DOHH2 (cell line): ENCODE measurements at regions not wholly inside any gene's neighbourhood (a gene's known extent, or its start where the extent isn't known, plus 50 kb on each side); places are given as distances from the start of the nearest gene placed in this dataset.

ENCODE experiments used
- EZH2phosphoT487 ChIP-seq: fragments of 200-600 bp; sonication (generic); IDR thresholded peaks from 2 replicates; pipeline ENCODE4 v1.6.1; 2017; ENCODE audit warnings: borderline replicate concordance, mild to moderate bottlenecking, antibody characterized with exemption, low read length, moderate library complexity, mixed read lengths
- TF ChIP-seq, protein P1 (sequence below): fragments of 200-600 bp; sonication (generic); IDR thresholded peaks from one replicate; pipeline ENCODE4 v1.5.1; 2014; ENCODE audit warnings: antibody characterized with exemption, mild to moderate bottlenecking, low read depth, low read length; ENCODE audit not compliant: poor library complexity, severe bottlenecking

DNA sequence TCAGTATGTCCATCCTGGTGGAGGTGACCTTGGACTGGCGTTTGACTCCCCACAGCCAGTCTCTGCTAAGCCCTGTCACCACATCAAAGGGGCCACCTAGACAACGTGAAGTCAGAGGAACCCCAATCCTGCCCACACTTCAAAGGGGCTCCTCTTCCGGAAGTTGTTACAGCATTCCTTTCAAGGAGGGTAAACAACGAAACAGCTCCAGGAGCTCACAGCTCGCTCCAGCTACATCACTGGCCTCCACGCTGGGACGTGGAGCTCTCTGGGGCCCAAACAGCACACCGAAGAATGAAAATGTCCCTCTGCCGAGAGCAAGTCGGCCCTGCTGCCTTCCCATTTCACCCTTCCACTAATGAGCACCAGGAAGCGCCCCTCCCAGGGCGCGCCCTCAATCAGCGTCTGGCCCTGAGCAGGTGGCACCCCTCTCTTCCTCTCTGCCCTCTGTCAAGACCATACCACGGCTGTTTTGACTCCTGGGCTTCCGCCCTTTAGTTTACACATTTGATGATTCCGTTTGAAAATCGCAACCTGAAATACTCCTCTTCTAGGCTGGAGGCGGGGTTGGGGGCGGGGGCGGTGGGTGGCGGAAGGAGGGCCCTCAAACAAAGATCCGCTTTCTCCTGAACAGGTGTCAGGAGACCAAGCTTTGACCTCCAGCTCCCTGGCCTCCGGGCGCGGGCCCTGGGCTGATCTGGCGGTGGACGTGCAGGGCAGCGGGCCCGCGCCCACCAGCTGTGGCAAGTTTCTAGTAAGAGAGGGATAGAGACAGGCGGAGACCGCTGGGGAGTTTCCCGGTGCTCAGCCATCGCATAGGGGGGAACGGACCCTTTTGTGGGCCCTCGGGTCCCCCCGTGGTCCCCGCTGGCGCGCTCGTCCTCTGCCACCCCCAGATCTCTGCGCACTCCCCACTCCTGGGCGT is 53.1 kb upstream of the KDM7A start:
- TF ChIP-seq, protein P1, sequence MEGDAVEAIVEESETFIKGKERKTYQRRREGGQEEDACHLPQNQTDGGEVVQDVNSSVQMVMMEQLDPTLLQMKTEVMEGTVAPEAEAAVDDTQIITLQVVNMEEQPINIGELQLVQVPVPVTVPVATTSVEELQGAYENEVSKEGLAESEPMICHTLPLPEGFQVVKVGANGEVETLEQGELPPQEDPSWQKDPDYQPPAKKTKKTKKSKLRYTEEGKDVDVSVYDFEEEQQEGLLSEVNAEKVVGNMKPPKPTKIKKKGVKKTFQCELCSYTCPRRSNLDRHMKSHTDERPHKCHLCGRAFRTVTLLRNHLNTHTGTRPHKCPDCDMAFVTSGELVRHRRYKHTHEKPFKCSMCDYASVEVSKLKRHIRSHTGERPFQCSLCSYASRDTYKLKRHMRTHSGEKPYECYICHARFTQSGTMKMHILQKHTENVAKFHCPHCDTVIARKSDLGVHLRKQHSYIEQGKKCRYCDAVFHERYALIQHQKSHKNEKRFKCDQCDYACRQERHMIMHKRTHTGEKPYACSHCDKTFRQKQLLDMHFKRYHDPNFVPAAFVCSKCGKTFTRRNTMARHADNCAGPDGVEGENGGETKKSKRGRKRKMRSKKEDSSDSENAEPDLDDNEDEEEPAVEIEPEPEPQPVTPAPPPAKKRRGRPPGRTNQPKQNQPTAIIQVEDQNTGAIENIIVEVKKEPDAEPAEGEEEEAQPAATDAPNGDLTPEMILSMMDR, result no peak
- TF ChIP-seq EZH2phosphoT487, result no peak
